ENCODE measurements at regions not wholly inside any gene's neighbourhood (a gene's known extent, or its start where the extent isn't known, plus 50 kb on each side); places are given as distances from the start of the nearest gene placed in this dataset.

GRCh38 chr1:37338658-37339057 lies 135.7 kb upstream of the ZC3H12A start:
- Histone ChIP-seq H3K27ac (no peak overlapping the region), H3K36me3 (no peaks in the 10 kb centered on the region), H3K27me3 (peaks cover 5% of the 10 kb centered on the region), H3K9me3 (no peaks in the 10 kb centered on the region), H3K4me3 (no peak overlapping the region), H3K4me1 (no peaks in the 10 kb centered on the region)
- DNase-seq (ENCODE audit: low spot score in 2 of 2), result no peak
- TF ChIP-seq CTCF (IDR thresholded peaks at IDR 0.05) (no peak), EP300 (IDR thresholded peaks at IDR 0.05) (no peak), POLR2AphosphoS5 (IDR thresholded peaks at IDR 0.05) (no peak), POLR2A (IDR thresholded peaks at IDR 0.05) (no peak)
- 88% methylated on average over 2 of the region's 2 CpGs for WGBS

- no peaks in the 10 kb centered on the region for H3K4me1 ChIP-seq
- peaks cover 5% of the 10 kb centered on the region for H3K27me3 ChIP-seq
- H3K27ac ChIP-seq, result no peak overlapping the region
- 40% methylated on average over 6 of the region's 6 CpGs for WGBS
- H3K9me3 ChIP-seq, result no peaks in the 10 kb centered on the region
- DNase-seq (ENCODE audit: low spot score in 2 of 2), result no peak
- TF ChIP-seq POLR2A (IDR thresholded peaks at IDR 0.05) (no peak), CTCF (IDR thresholded peaks at IDR 0.05) (no peak), EP300 (IDR thresholded peaks at IDR 0.05) (no peak), POLR2AphosphoS5 (IDR thresholded peaks at IDR 0.05) (no peak)
- no peak overlapping the region for H3K4me3 ChIP-seq
- H3K36me3 ChIP-seq, result no peaks in the 10 kb centered on the region
Observed at GRCh38 chr1:37342736-37343135, 131.6 kb upstream of the ZC3H12A start.

GRCh38 chr1:37347104-37347649 lies 127.2 kb upstream of the ZC3H12A start:
- no peak for TF ChIP-seq POLR2AphosphoS5 (IDR thresholded peaks at IDR 0.05)
- no peaks in the 10 kb centered on the region for H3K4me1 ChIP-seq
- no peak overlapping the region for H3K4me3 ChIP-seq
- H3K27ac ChIP-seq, result no peak overlapping the region
- 85% methylated on average over 8 of the region's 8 CpGs for WGBS
- H3K36me3 ChIP-seq, result no peaks in the 10 kb centered on the region
- no peak for DNase-seq (ENCODE audit: low spot score in 2 of 2)
- H3K9me3 ChIP-seq, result no peaks in the 10 kb centered on the region
- no peaks in the 10 kb centered on the region for H3K27me3 ChIP-seq

GRCh38 chr1:37353871-37354270 lies 120.5 kb upstream of the ZC3H12A start:
- H3K27me3 ChIP-seq, result peaks cover 3% of the 10 kb centered on the region
- H3K4me3 ChIP-seq, result no peak overlapping the region
- WGBS, result 66% methylated on average over 6 of the region's 6 CpGs
- H3K9me3 ChIP-seq, result no peaks in the 10 kb centered on the region
- no peak overlapping the region for H3K27ac ChIP-seq
- H3K4me1 ChIP-seq, result no peaks in the 10 kb centered on the region
- TF ChIP-seq EP300 (IDR thresholded peaks at IDR 0.05), result no peak
- TF ChIP-seq POLR2AphosphoS5 (IDR thresholded peaks at IDR 0.05), result no peak
- TF ChIP-seq POLR2A (IDR thresholded peaks at IDR 0.05), result no peak
- no peak for TF ChIP-seq CTCF (IDR thresholded peaks at IDR 0.05)
- DNase-seq (ENCODE audit: low spot score in 2 of 2), result no peak
- H3K36me3 ChIP-seq, result no peaks in the 10 kb centered on the region

- TF ChIP-seq EP300 (IDR thresholded peaks at IDR 0.05), result no peak
- no peak for TF ChIP-seq CTCF (IDR thresholded peaks at IDR 0.05)
- no peak for TF ChIP-seq POLR2A (IDR thresholded peaks at IDR 0.05)
- TF ChIP-seq POLR2AphosphoS5 (IDR thresholded peaks at IDR 0.05), result no peak
- no peak for DNase-seq (ENCODE audit: low spot score in 2 of 2)
- 47% methylated on average over 7 of the region's 7 CpGs for WGBS
- peaks cover 9% of the 10 kb centered on the region for H3K27me3 ChIP-seq
- no peaks in the 10 kb centered on the region for H3K9me3 ChIP-seq
- H3K4me1 ChIP-seq, result no peaks in the 10 kb centered on the region
- no peak overlapping the region for H3K27ac ChIP-seq
- no peaks in the 10 kb centered on the region for H3K36me3 ChIP-seq
- H3K4me3 ChIP-seq, result no peak overlapping the region
Observed at GRCh38 chr1:37354876-37355650, 119.3 kb upstream of the ZC3H12A start.
